IMR-90 (cell line): ENCODE measurements at regions not wholly inside any gene's neighbourhood (a gene's known extent, or its start where the extent isn't known, plus 50 kb on each side); places are given as distances from the start of the nearest gene placed in this dataset.

ENCODE experiments used
- ATAC-seq: fragments of 200-7000 bp; cut with Tn5 transposase; 2 replicates; pipeline ENCODE4 v1.9.1; 2020; ENCODE audit warnings: low read depth, mild to moderate bottlenecking, moderate library complexity
- BruUV-seq: library from RNA; stranded (reverse); fragments of 400-500 nt; replicated peaks from 2 replicates; lab custom pipeline; 2021; lab: Mats Ljungman, UMichigan
- CTCF ChIA-PET: fragments of 300-600 bp; formaldehyde crosslinking; extraction: SDS; loops from one replicate; lab custom pipeline; 2021; ENCODE audit warnings: antibody characterized with exemption; lab: Yijun Ruan, JAX
- POLR2A ChIA-PET: fragments of 300-600 bp; sonication (Branson Sonifier 250); formaldehyde crosslinking; loops from one replicate; lab custom pipeline; 2022; ENCODE audit warnings: antibody characterized with exemption; ENCODE audit not compliant: unreplicated experiment; lab: Charles Lee
- DNase-seq: peaks from one replicate; pipeline ENCODE4 v3.0.0; 2013
- H2AFZ ChIP-seq: replicated peaks from 2 replicates; pipeline ENCODE3; 2013; ENCODE audit warnings: low read length, mild to moderate bottlenecking; ENCODE audit not compliant: poor library complexity
- H2AK5ac ChIP-seq: 2 replicates; pipeline ENCODE4 v1.6.1; 2013; ENCODE audit warnings: low read depth, low read length, inconsistent platforms
- H2AK9ac ChIP-seq: replicated peaks from 2 replicates; pipeline ENCODE3; 2013; ENCODE audit warnings: mild to moderate bottlenecking, low read depth, low read length, moderate library complexity; ENCODE audit not compliant: poor library complexity
- H2BK120ac ChIP-seq: 2 replicates; pipeline ENCODE4 v1.6.1; 2013; ENCODE audit warnings: low read depth, low read length, inconsistent platforms
- H2BK15ac ChIP-seq: 3 replicates; pipeline ENCODE4 v1.6.1; 2013; ENCODE audit warnings: low read depth, low read length, inconsistent platforms
- H2BK20ac ChIP-seq: 2 replicates; pipeline ENCODE4 v1.6.1; 2013; ENCODE audit warnings: low read depth, mild to moderate bottlenecking, inconsistent platforms, low read length, moderate library complexity
- H2BK5ac ChIP-seq: 2 replicates; pipeline ENCODE4 v1.6.1; 2013; ENCODE audit warnings: mild to moderate bottlenecking, low read depth, low read length, inconsistent platforms; ENCODE audit not compliant: poor library complexity, severe bottlenecking
- H3K14ac ChIP-seq: replicated peaks from 2 replicates; pipeline ENCODE4 v1.6.1; 2013; ENCODE audit warnings: low read depth, low read length, inconsistent platforms
- H3K18ac ChIP-seq: 2 replicates; pipeline ENCODE4 v1.6.1; 2013; ENCODE audit warnings: low read depth, low read length, control low read depth
- H3K23ac ChIP-seq: 2 replicates; pipeline ENCODE4 v1.6.1; 2013; ENCODE audit warnings: low read depth, low read length, inconsistent platforms
- H3K27ac ChIP-seq: 2 replicates; pipeline ENCODE4 v1.5.1; 2013; ENCODE audit warnings: mild to moderate bottlenecking, control low read depth, low read length; ENCODE audit not compliant: insufficient read depth
- H3K27me3 ChIP-seq: 2 replicates; pipeline ENCODE4 v1.6.1; 2013; ENCODE audit warnings: low read length; ENCODE audit not compliant: control insufficient read depth, insufficient read depth
- H3K36me3 ChIP-seq: 2 replicates; pipeline ENCODE4 v1.6.1; 2013; ENCODE audit warnings: low read length, mixed read lengths; ENCODE audit not compliant: control insufficient read depth, insufficient read depth
- H3K4ac ChIP-seq: 2 replicates; pipeline ENCODE4 v1.6.1; 2013; ENCODE audit warnings: low read depth, low read length, inconsistent platforms
- H3K4me1 ChIP-seq: 2 replicates; pipeline ENCODE4 v1.6.1; 2013; ENCODE audit warnings: low read length, mixed read lengths; ENCODE audit not compliant: control insufficient read depth, insufficient read depth
- H3K4me2 ChIP-seq: 2 replicates; pipeline ENCODE4 v1.6.1; 2013; ENCODE audit warnings: low read depth, mild to moderate bottlenecking, control low read depth, low read length, moderate library complexity
- H3K4me3 ChIP-seq: 2 replicates; pipeline ENCODE4 v1.5.1; 2013; ENCODE audit warnings: low read depth, mild to moderate bottlenecking, control low read depth, low read length, moderate library complexity; ENCODE audit not compliant: insufficient read depth
- H3K56ac ChIP-seq: 2 replicates; pipeline ENCODE4 v1.6.1; 2013; ENCODE audit warnings: low read length, inconsistent platforms; ENCODE audit not compliant: insufficient read depth; ENCODE audit errors: extremely low read depth
- H3K79me1 ChIP-seq, 2 experiments: 2 replicates each; pipeline ENCODE4 v1.6.1; 2013; ENCODE audit warnings: low read length in 2 of 2, inconsistent platforms in 1 of 2, low read depth in 1 of 2
- H3K9ac ChIP-seq: 2 replicates; pipeline ENCODE4 v1.6.1; 2013; ENCODE audit warnings: low read depth, low read length, control low read depth
- H3K9me1 ChIP-seq: 2 replicates; pipeline ENCODE4 v1.6.1; 2013; ENCODE audit warnings: low read length, inconsistent platforms; ENCODE audit not compliant: insufficient read depth
- H3K9me3 ChIP-seq: 2 replicates; pipeline ENCODE4 v1.6.1; 2013; ENCODE audit warnings: low read length; ENCODE audit not compliant: control insufficient read depth, insufficient read depth
- H4K20me1 ChIP-seq: 2 replicates; pipeline ENCODE4 v1.6.1; 2013; ENCODE audit warnings: low read length, inconsistent platforms; ENCODE audit not compliant: insufficient read depth
- H4K5ac ChIP-seq: 2 replicates; pipeline ENCODE4 v1.6.1; 2013; ENCODE audit warnings: mild to moderate bottlenecking, low read depth, low read length, control low read depth
- H4K8ac ChIP-seq, 2 experiments: 2 replicates each; pipeline ENCODE4 v1.6.1; 2013; ENCODE audit warnings: low read depth in 2 of 2, low read length in 2 of 2, control low read depth in 1 of 2, inconsistent platforms in 1 of 2
- H4K91ac ChIP-seq: 2 replicates; pipeline ENCODE4 v1.6.1; 2013; ENCODE audit warnings: low read depth, low read length, inconsistent platforms; ENCODE audit not compliant: insufficient read depth
- BHLHE40 ChIP-seq: fragments of 150-350 bp; IDR thresholded peaks from 2 replicates; pipeline ENCODE4 v1.6.1; 2016; ENCODE audit warnings: mild to moderate bottlenecking, low read depth, low read length
- CEBPB ChIP-seq: IDR thresholded peaks from 2 replicates; pipeline ENCODE4 v1.6.1; 2012; ENCODE audit warnings: low read depth, low read length, improper control_type of control experiment
- CHD1 ChIP-seq: IDR thresholded peaks from 2 replicates; pipeline ENCODE4 v1.6.1; 2012; ENCODE audit warnings: low read depth, low read length, improper control_type of control experiment
- CTCF ChIP-seq: conservative IDR thresholded peaks from 2 replicates; pipeline ENCODE4 v1.5.1; 2012; ENCODE audit warnings: mild to moderate bottlenecking, low read depth, low read length, improper control_type of control experiment
- ELK1 ChIP-seq: fragments of 150-350 bp; IDR thresholded peaks from 2 replicates; pipeline ENCODE4 v1.6.1; 2016; ENCODE audit warnings: low read depth, mild to moderate bottlenecking, low read length, moderate library complexity, borderline replicate concordance
- FOS ChIP-seq: fragments of 150-350 bp; IDR thresholded peaks from 2 replicates; pipeline ENCODE4 v1.6.1; 2016; ENCODE audit warnings: low read depth, low read length
- MAFK ChIP-seq: IDR thresholded peaks from 2 replicates; pipeline ENCODE4 v1.6.1; 2012; ENCODE audit warnings: low read depth, low read length, improper control_type of control experiment
- MAZ ChIP-seq: IDR thresholded peaks from 2 replicates; pipeline ENCODE4 v1.6.1; 2012; ENCODE audit warnings: low read depth, mild to moderate bottlenecking, low read length, improper control_type of control experiment, moderate library complexity, borderline replicate concordance
- MXI1 ChIP-seq: IDR thresholded peaks from 2 replicates; pipeline ENCODE4 v1.6.1; 2012; ENCODE audit warnings: low read depth, mild to moderate bottlenecking, low read length, moderate library complexity, borderline replicate concordance
- NFE2L2 ChIP-seq: fragments of 150-350 bp; IDR thresholded peaks from 2 replicates; pipeline ENCODE4 v1.6.1; 2016; ENCODE audit warnings: low read depth, mild to moderate bottlenecking, low read length
- POLR2A ChIP-seq: IDR thresholded peaks from 2 replicates; pipeline ENCODE4 v1.6.1; 2012; ENCODE audit warnings: mild to moderate bottlenecking, low read depth, low read length
- RAD21 ChIP-seq: IDR thresholded peaks from 2 replicates; pipeline ENCODE4 v1.6.1; 2012; ENCODE audit warnings: low read length, improper control_type of control experiment
- RCOR1 ChIP-seq: IDR thresholded peaks from 2 replicates; pipeline ENCODE4 v1.6.1; 2012; ENCODE audit warnings: mild to moderate bottlenecking, low read length, improper control_type of control experiment; ENCODE audit not compliant: insufficient replicate concordance
- RFX5 ChIP-seq: IDR thresholded peaks from 2 replicates; pipeline ENCODE4 v1.8.0; 2012; ENCODE audit warnings: low read depth, mild to moderate bottlenecking, low read length, moderate library complexity
- SMC3 ChIP-seq: fragments of 150-350 bp; IDR thresholded peaks from 2 replicates; pipeline ENCODE4 v1.6.1; 2016; ENCODE audit warnings: low read depth, mild to moderate bottlenecking, antibody characterized with exemption, low read length, moderate library complexity
- WGBS, 2 experiments: methylation state at CpG; one replicate each; pipeline versions ENCODE4 v1.1.5 to v1.1.7; 2013; ENCODE audit warnings: missing lambda C conversion rate in 2 of 2; ENCODE audit not compliant: insufficient read length in 1 of 2; ENCODE audit errors: extremely low coverage in 2 of 2; 5-methylcytosine and 5-hydroxymethylcytosine counted together
- dilution Hi-C: fragments of 300-500 bp; cut with HindIII; formaldehyde crosslinking; loops from one replicate; pipeline ENCODE4 v1.14.3; 2018; ENCODE audit warnings: low sequenced_read_pairs; ENCODE audit not compliant: unreplicated experiment
- in situ Hi-C: fragments of 300-500 bp; cut with MboI; formaldehyde crosslinking; loops from 3 replicates; pipeline ENCODE4 v1.14.3; 2019; ENCODE audit warnings: low sequenced_read_pairs, inconsistent platforms, mixed read lengths
- intact Hi-C: fragments of 100-400 bp; cut with micrococcal nuclease; formaldehyde crosslinking; loops from 2 replicates; pipeline ENCODE4 v1.10.0; 2022
- TF ChIP-seq, protein P1 (sequence below): fragments of 150-350 bp; IDR thresholded peaks from 2 replicates; pipeline ENCODE4 v1.6.1; 2017; ENCODE audit warnings: mild to moderate bottlenecking, antibody characterized with exemption, low read length, low read depth

DNA sequence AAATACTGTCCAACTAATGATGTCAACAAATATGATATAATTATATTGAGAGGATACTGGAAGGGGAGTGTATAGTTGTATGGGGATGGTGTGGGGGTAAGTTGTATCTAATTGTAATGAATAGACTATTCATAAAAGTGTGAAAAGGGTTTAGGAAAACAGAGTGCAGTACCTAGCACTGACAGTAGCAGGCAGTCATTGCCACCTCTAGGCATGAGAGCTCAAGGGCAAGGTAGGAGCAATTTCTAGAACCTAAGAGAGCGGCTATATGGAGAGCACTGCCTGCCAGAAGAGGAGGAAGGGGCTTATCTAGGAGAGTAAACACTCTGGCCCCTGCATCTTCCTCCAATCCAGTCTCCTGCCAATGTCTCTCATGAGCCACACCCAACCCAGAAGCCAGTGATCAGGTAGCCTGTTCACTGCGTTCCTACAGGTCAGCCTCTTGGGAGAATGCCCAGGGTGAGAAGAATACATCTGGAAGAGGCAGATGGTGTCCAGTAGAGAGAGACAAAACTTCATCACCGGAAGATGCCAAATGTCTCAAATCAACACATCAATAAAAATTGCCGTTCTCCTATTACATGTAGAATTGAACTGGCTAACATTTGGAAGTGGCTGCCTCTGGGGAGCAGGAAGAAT, 200.0 kb downstream of the LY86 start:
- peak; percentile 32; the same call in 1 of the 2 replicates for TF ChIP-seq CTCF
- no peak for TF ChIP-seq MAZ
- no peak for TF ChIP-seq MAFK
- TF ChIP-seq CEBPB, result no peak
- TF ChIP-seq BHLHE40, result no peak
- no peak for TF ChIP-seq CHD1
- TF ChIP-seq ELK1, result no peak
- TF ChIP-seq NFE2L2, result no peak
- no peak for TF ChIP-seq RCOR1
- TF ChIP-seq, protein P1, sequence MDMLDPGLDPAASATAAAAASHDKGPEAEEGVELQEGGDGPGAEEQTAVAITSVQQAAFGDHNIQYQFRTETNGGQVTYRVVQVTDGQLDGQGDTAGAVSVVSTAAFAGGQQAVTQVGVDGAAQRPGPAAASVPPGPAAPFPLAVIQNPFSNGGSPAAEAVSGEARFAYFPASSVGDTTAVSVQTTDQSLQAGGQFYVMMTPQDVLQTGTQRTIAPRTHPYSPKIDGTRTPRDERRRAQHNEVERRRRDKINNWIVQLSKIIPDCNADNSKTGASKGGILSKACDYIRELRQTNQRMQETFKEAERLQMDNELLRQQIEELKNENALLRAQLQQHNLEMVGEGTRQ, result no peak
- TF ChIP-seq SMC3, result 0 out of 2 replicates have a peak, but pooled peaks have one; percentile 13
- no peak for TF ChIP-seq FOS
- TF ChIP-seq RFX5, result no peak
- TF ChIP-seq POLR2A, result no peak
- TF ChIP-seq RAD21, result peak; percentile 52
- TF ChIP-seq MXI1, result no peak
- H2BK15ac ChIP-seq, result no peak overlapping the region
- no peak overlapping the region for H3K14ac ChIP-seq
- dilution Hi-C loops, result no loop called here
- DNase-seq, result no peak
- H3K9me1 ChIP-seq, result no peaks in the 10 kb centered on the region
- H2BK20ac ChIP-seq, result no peak overlapping the region
- H3K36me3 ChIP-seq, result no peaks in the 10 kb centered on the region
- H3K79me1 ChIP-seq, result no peaks in the 10 kb centered on the region
- H3K4me2 ChIP-seq, result no peak overlapping the region
- H2BK5ac ChIP-seq, result no peak overlapping the region
- in situ Hi-C loops, result no loop called here
- H4K8ac ChIP-seq, result no peak overlapping the region
- WGBS, 2 experiments, result no CpG with 5 or more reads among the region's 4 CpGs
- no peaks in the 10 kb centered on the region for H4K20me1 ChIP-seq
- no peak overlapping the region for H3K27ac ChIP-seq
- H4K91ac ChIP-seq, result no peak overlapping the region
- no peak overlapping the region for H2AK9ac ChIP-seq
- CTCF ChIA-PET, result interaction anchor here (0.6 to 0.8 kb wide), 2 partner anchors 19 to 114 kb away, joined by 3 to 4 read pairs; no protein-coding TSS in a partner anchor
- H2AK5ac ChIP-seq, result no peak overlapping the region
- BruUV-seq, result no TSS peak
- POLR2A ChIA-PET, result interaction anchor here (0.5 kb wide), 1 partner anchor 372 kb away, joined by 8 read pairs; no protein-coding TSS in a partner anchor
- no peak overlapping the region for H3K18ac ChIP-seq
- H3K4me1 ChIP-seq, result no peaks in the 10 kb centered on the region
- H3K23ac ChIP-seq, result no peak overlapping the region
- H3K9me3 ChIP-seq, result no peaks in the 10 kb centered on the region
- H3K56ac ChIP-seq, result no peak overlapping the region
- no peak overlapping the region for H4K5ac ChIP-seq
- H3K9ac ChIP-seq, result no peak overlapping the region
- H2BK120ac ChIP-seq, result no peak overlapping the region
- H3K4ac ChIP-seq, result no peak overlapping the region
- no peak overlapping the region for H2AFZ ChIP-seq
- H3K4me3 ChIP-seq, result no peak overlapping the region
- no peak for ATAC-seq
- peaks cover 2% of the 10 kb centered on the region; the same call in 1 of the 2 replicates for H3K27me3 ChIP-seq
- intact Hi-C loops, result no loop called here
